ENCODE measurements at regions not wholly inside any gene's neighbourhood (a gene's known extent, or its start where the extent isn't known, plus 50 kb on each side); places are given as distances from the start of the nearest gene placed in this dataset.
"Not testable (repeated sequence)": the region's sequence is repeated elsewhere in the genome, so short reads cannot be mapped to it uniquely, and the experiment has no call there.

DNA sequence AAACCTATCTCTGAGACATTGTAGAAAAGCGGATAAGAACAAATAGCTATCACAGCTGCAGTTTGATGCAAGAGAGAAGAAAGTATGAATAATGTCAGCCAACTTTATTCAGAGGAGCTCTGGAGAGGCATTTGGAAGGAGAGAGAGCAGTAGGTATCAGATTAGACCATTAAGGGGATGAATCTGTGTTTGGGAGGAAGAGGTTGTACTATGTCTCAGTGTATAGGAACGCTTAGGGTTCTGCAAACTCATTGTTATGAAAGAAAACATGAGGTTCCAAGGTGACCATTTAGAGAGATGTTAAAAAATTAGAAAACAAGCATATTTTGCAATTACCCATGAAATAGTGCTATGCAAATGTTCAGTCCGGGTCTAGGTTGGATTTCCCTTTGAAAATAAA lies 207.5 kb upstream of the GNAI1 start:
- DNase-seq (ENCODE audit: low read depth): no peak
- H3K4me3 ChIP-seq (ENCODE audit: low read length): no peak overlapping the region
- TF ChIP-seq, protein P1, sequence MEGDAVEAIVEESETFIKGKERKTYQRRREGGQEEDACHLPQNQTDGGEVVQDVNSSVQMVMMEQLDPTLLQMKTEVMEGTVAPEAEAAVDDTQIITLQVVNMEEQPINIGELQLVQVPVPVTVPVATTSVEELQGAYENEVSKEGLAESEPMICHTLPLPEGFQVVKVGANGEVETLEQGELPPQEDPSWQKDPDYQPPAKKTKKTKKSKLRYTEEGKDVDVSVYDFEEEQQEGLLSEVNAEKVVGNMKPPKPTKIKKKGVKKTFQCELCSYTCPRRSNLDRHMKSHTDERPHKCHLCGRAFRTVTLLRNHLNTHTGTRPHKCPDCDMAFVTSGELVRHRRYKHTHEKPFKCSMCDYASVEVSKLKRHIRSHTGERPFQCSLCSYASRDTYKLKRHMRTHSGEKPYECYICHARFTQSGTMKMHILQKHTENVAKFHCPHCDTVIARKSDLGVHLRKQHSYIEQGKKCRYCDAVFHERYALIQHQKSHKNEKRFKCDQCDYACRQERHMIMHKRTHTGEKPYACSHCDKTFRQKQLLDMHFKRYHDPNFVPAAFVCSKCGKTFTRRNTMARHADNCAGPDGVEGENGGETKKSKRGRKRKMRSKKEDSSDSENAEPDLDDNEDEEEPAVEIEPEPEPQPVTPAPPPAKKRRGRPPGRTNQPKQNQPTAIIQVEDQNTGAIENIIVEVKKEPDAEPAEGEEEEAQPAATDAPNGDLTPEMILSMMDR (conservative IDR thresholded peaks at IDR 0.05; ENCODE audit: low read depth, low read length): no peak

- DNase-seq (ENCODE audit: low read depth): no peak
- TF ChIP-seq, protein P1 (conservative IDR thresholded peaks at IDR 0.05; ENCODE audit: low read depth, low read length): no peak
- H3K4me3 ChIP-seq (ENCODE audit: low read length): no peak overlapping the region
Measured at GRCh38 chr7:79923953-79924352, 210.7 kb upstream of the GNAI1 start.

- TF ChIP-seq, protein P1 (conservative IDR thresholded peaks at IDR 0.05; ENCODE audit: low read depth, low read length): no peak
- DNase-seq (ENCODE audit: low read depth): no peak
- no peak overlapping the region for H3K4me3 ChIP-seq (ENCODE audit: low read length)
Measured at GRCh38 chr7:79922894-79923293, 211.7 kb upstream of the GNAI1 start.

GRCh38 chr7:79921976-79922375 lies 212.7 kb upstream of the GNAI1 start:
- H3K4me3 ChIP-seq (ENCODE audit: low read length): no peak overlapping the region
- no peak for DNase-seq (ENCODE audit: low read depth)
- TF ChIP-seq, protein P1 (conservative IDR thresholded peaks at IDR 0.05; ENCODE audit: low read depth, low read length): no peak

DNA sequence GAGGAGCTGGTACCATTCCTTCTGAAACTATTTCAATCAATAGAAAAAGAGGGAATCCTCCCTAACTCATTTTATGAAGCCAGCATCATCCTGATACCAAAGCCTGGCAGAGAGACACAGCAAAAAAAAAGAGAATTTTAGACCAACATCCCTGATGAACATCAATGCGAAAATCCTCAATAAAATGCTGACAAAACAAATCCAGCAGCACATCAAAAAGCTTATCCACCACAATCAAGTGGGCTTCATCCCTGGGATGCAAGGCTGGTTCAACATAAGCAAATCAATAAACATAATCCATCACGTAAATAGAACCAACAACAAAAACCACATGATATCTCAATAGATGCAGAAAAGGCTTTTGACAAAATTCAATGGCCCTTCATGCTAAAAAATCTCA lies 216.0 kb upstream of the GNAI1 start:
- DNase-seq (ENCODE audit: low read depth); H3K4me3 ChIP-seq (ENCODE audit: low read length): not testable (repeated sequence)

- not testable (repeated sequence) for H3K4me3 ChIP-seq (ENCODE audit: low read length); DNase-seq (ENCODE audit: low read depth)
Measured at GRCh38 chr7:79915346-79915745, 219.3 kb upstream of the GNAI1 start.

- DNase-seq (ENCODE audit: low read depth): no peak
- no peak overlapping the region for H3K4me3 ChIP-seq (ENCODE audit: low read length)
- TF ChIP-seq, protein P1 (conservative IDR thresholded peaks at IDR 0.05; ENCODE audit: low read depth, low read length): no peak
Measured at GRCh38 chr7:79912213-79912633, 222.4 kb upstream of the GNAI1 start.

DNA sequence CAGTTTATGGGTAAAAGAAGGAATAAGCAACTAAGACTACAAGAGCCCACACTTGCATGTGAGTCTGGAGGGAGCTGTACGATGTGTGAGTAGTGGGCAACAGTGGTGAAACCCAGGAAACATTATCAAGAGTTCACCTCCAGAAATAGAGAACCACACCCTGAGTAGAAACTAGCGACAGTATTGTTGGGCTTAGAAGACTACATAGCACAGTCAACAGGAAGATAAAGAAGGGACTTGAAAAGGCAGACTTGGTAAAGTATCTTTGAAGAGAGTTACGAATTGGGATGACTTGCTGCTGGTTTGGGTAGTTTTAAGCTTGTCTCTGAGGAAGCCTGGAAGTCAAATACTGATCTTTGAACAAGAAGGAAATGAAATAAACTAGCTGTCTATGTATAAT lies 223.2 kb upstream of the GNAI1 start:
- no peak for DNase-seq (ENCODE audit: low read depth)
- TF ChIP-seq, protein P1 (conservative IDR thresholded peaks at IDR 0.05; ENCODE audit: low read depth, low read length): no peak

More for the DNA sequence above, 223.2 kb upstream of the GNAI1 start:
- no peak overlapping the region for H3K4me3 ChIP-seq (ENCODE audit: low read length)
